ENCODE measurements at regions not wholly inside any gene's neighbourhood (a gene's known extent, or its start where the extent isn't known, plus 50 kb on each side); places are given as distances from the start of the nearest gene placed in this dataset.

GRCh38 chrX:138954976-138955375, 243.5 kb upstream of the FGF13 start:
- DNase-seq (ENCODE audit: low read depth), result no peak
- no peak for TF ChIP-seq CTCF (IDR thresholded peaks at IDR 0.05; ENCODE audit: control insufficient read depth, extremely low read depth, insufficient read depth)
- H3K4me3 ChIP-seq (ENCODE audit: low read depth, low read length), result no peak overlapping the region

- no peak for DNase-seq (ENCODE audit: low read depth)
- H3K4me3 ChIP-seq (ENCODE audit: low read depth, low read length), result no peak overlapping the region
- TF ChIP-seq CTCF (IDR thresholded peaks at IDR 0.05; ENCODE audit: control insufficient read depth, extremely low read depth, insufficient read depth), result no peak
Measured at GRCh38 chrX:138946926-138947325, 235.4 kb upstream of the FGF13 start.

GRCh38 chrX:138945219-138945618, 233.7 kb upstream of the FGF13 start:
- DNase-seq (ENCODE audit: low read depth), result no peak
- no peak for TF ChIP-seq CTCF (IDR thresholded peaks at IDR 0.05; ENCODE audit: control insufficient read depth, extremely low read depth, insufficient read depth)
- H3K4me3 ChIP-seq (ENCODE audit: low read depth, low read length), result no peak overlapping the region

GRCh38 chrX:138939038-138939437, 227.5 kb upstream of the FGF13 start:
- no peak for DNase-seq (ENCODE audit: low read depth)
- no peak overlapping the region for H3K4me3 ChIP-seq (ENCODE audit: low read depth, low read length)
- no peak for TF ChIP-seq CTCF (IDR thresholded peaks at IDR 0.05; ENCODE audit: control insufficient read depth, extremely low read depth, insufficient read depth)

- H3K4me3 ChIP-seq (ENCODE audit: low read depth, low read length), result no peak overlapping the region
- TF ChIP-seq CTCF (IDR thresholded peaks at IDR 0.05; ENCODE audit: control insufficient read depth, extremely low read depth, insufficient read depth), result no peak
- DNase-seq (ENCODE audit: low read depth), result no peak
Measured at GRCh38 chrX:138938003-138938402, 226.5 kb upstream of the FGF13 start.

GRCh38 chrX:138931212-138931611, 219.7 kb upstream of the FGF13 start:
- DNase-seq (ENCODE audit: low read depth), result no peak
- no peak overlapping the region for H3K4me3 ChIP-seq (ENCODE audit: low read depth, low read length)
- TF ChIP-seq CTCF (IDR thresholded peaks at IDR 0.05; ENCODE audit: control insufficient read depth, extremely low read depth, insufficient read depth), result no peak

GRCh38 chrX:138930583-138930945, 219.0 kb upstream of the FGF13 start:
- TF ChIP-seq CTCF (IDR thresholded peaks at IDR 0.05; ENCODE audit: control insufficient read depth, extremely low read depth, insufficient read depth), result no peak
- no peak for DNase-seq (ENCODE audit: low read depth)
- no peak overlapping the region for H3K4me3 ChIP-seq (ENCODE audit: low read depth, low read length)

All from LNCaP clone FGC (cell line).